Common myeloid progenitor, CD34-positive (primary cell): ENCODE measurements at regions not wholly inside any gene's neighbourhood (a gene's known extent, or its start where the extent isn't known, plus 50 kb on each side); places are given as distances from the start of the nearest gene placed in this dataset.

Experiments
- CTCF ChIA-PET: fragments of 350-600 bp; sonication (Branson Sonifier 250); formaldehyde crosslinking; loops from one replicate; lab custom pipeline; 2021; ENCODE audit warnings: antibody characterized with exemption; lab: Charles Lee
- POLR2A ChIA-PET: fragments of 350-600 bp; sonication (Branson Sonifier 250); formaldehyde crosslinking; loops from one replicate; lab custom pipeline; 2021; ENCODE audit warnings: antibody characterized with exemption; lab: Charles Lee
- DNase-seq, 3 donors: peaks; one replicate each; pipeline versions ENCODE4 v3.0.0 to v3.0.0-alpha.2; 2013
- H3K27ac ChIP-seq, 2 experiments: 1 replicate in 1 of 2; 2 replicates in 1 of 2; pipeline ENCODE4 v1.7.0; 2013; ENCODE audit warnings: inconsistent platforms in 2 of 2, low read length in 2 of 2, mild to moderate bottlenecking in 2 of 2, low read depth in 1 of 2, moderate library complexity in 1 of 2; ENCODE audit not compliant: severe bottlenecking in 2 of 2, insufficient read depth in 1 of 2, poor library complexity in 1 of 2
- H3K27me3 ChIP-seq, 5 experiments: replicated peaks in 2 of 5; 1 replicate in 3 of 5; 2 replicates in 2 of 5; pipeline versions ENCODE4 v1.6.1 to v1.7.0; 2013; ENCODE audit warnings: low read length in 4 of 5, mild to moderate bottlenecking in 2 of 5, moderate library complexity in 2 of 5, inconsistent platforms in 1 of 5; ENCODE audit not compliant: insufficient read depth in 5 of 5, control insufficient read depth in 4 of 5
- H3K36me3 ChIP-seq, 4 experiments: 1 replicate in 2 of 4; 2 replicates in 2 of 4; pipeline versions ENCODE4 v1.6.1 to v1.7.0; 2013; ENCODE audit warnings: low read length in 3 of 4, control low read depth in 1 of 4, mild to moderate bottlenecking in 1 of 4; ENCODE audit not compliant: control insufficient read depth in 4 of 4, insufficient read depth in 4 of 4
- H3K4me1 ChIP-seq, 4 experiments: 1 replicate in 3 of 4; 2 replicates in 1 of 4; pipeline versions ENCODE4 v1.6.1 to v1.7.1; 2013; ENCODE audit warnings: low read length in 3 of 4, mild to moderate bottlenecking in 3 of 4, control low read depth in 1 of 4, inconsistent platforms in 1 of 4, moderate library complexity in 1 of 4; ENCODE audit not compliant: control insufficient read depth in 4 of 4, insufficient read depth in 4 of 4; ENCODE audit errors: control extremely low read depth in 1 of 4
- H3K4me3 ChIP-seq, 7 experiments: 1 replicate in 4 of 7; 2 replicates in 3 of 7; pipeline versions ENCODE4 v1.5.1 to v1.7.0; 2013; ENCODE audit warnings: mild to moderate bottlenecking in 7 of 7, low read length in 6 of 7, moderate library complexity in 6 of 7, inconsistent platforms in 2 of 7, low read depth in 2 of 7, control low read depth in 1 of 7; ENCODE audit not compliant: insufficient read depth in 4 of 7, control insufficient read depth in 1 of 7; ENCODE audit errors: extremely low read depth in 1 of 7
- H3K9me3 ChIP-seq, 5 experiments: 1 replicate in 4 of 5; 2 replicates in 1 of 5; pipeline versions ENCODE4 v1.6.1 to v1.7.1; 2013; ENCODE audit warnings: low read length in 4 of 5, mild to moderate bottlenecking in 2 of 5, inconsistent platforms in 1 of 5, low read depth in 1 of 5, moderate library complexity in 1 of 5; ENCODE audit not compliant: control insufficient read depth in 4 of 5, insufficient read depth in 2 of 5; ENCODE audit errors: control extremely low read depth in 1 of 5
- WGBS: methylation state at CpG from one replicate; pipeline ENCODE4 v1.1.5; 2013; ENCODE audit not compliant: insufficient coverage; 5-methylcytosine and 5-hydroxymethylcytosine counted together

- CTCF ChIA-PET = no interaction called here
- no peaks in the 10 kb centered on the region for H3K36me3 ChIP-seq
- POLR2A ChIA-PET = no interaction called here
- H3K4me3 ChIP-seq = no peak overlapping the region
- no peaks in the 10 kb centered on the region for H3K4me1 ChIP-seq
- no peaks in the 10 kb centered on the region for H3K9me3 ChIP-seq
- 81% methylated on average over 7 of the region's 8 CpGs for WGBS
- no peak overlapping the region for H3K27ac ChIP-seq
- no peaks in the 10 kb centered on the region for H3K27me3 ChIP-seq
- no peak for DNase-seq
These were observed 783.4 kb upstream of the ARGLU1 start for GRCh38 chr13:107351305-107351704.

GRCh38 chr13:107348925-107349324 lies 781.0 kb upstream of the ARGLU1 start:
- POLR2A ChIA-PET = no interaction called here
- no peaks in the 10 kb centered on the region for H3K36me3 ChIP-seq
- CTCF ChIA-PET = no interaction called here
- H3K4me1 ChIP-seq = no peaks in the 10 kb centered on the region
- WGBS = 100% methylated on average over 2 of the region's 2 CpGs
- no peak for DNase-seq
- no peak overlapping the region for H3K4me3 ChIP-seq
- no peak overlapping the region for H3K27ac ChIP-seq
- no peaks in the 10 kb centered on the region for H3K27me3 ChIP-seq
- H3K9me3 ChIP-seq = no peaks in the 10 kb centered on the region

DNA sequence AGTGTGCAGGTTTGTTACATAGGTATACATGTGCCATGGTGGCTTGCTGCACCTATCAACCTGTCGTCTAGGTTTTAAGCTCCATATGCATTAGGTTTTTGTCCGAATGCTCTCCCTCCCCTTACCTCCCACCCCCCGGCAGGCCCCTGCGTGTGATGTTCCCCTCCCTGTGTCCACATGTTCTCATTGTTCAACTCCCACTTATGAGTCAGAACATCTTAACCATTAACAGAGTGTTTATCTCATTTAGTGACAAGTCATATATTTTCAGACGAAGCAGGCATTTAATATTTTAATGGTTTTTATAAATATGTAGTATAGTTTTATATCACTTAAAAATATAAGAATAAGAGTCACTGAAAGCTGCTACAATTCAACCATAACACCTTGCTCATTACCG lies 780.5 kb upstream of the ARGLU1 start:
- no peaks in the 10 kb centered on the region for H3K36me3 ChIP-seq
- POLR2A ChIA-PET = no interaction called here
- CTCF ChIA-PET = no interaction called here
- 83% methylated on average over 1 of the region's 6 CpGs for WGBS
- DNase-seq = no peak
- no peak overlapping the region for H3K4me3 ChIP-seq
- H3K27me3 ChIP-seq = no peaks in the 10 kb centered on the region
- no peaks in the 10 kb centered on the region for H3K4me1 ChIP-seq
- H3K9me3 ChIP-seq = no peaks in the 10 kb centered on the region
- no peak overlapping the region for H3K27ac ChIP-seq

- CTCF ChIA-PET = no interaction called here
- no peaks in the 10 kb centered on the region for H3K27me3 ChIP-seq
- no peaks in the 10 kb centered on the region for H3K9me3 ChIP-seq
- no peak overlapping the region for H3K4me3 ChIP-seq
- no peaks in the 10 kb centered on the region for H3K36me3 ChIP-seq
- H3K27ac ChIP-seq = no peak overlapping the region
- POLR2A ChIA-PET = no interaction called here
- DNase-seq = no peak
- 88% methylated on average over 7 of the region's 14 CpGs for WGBS
- H3K4me1 ChIP-seq = no peaks in the 10 kb centered on the region
These were observed 779.9 kb upstream of the ARGLU1 start for GRCh38 chr13:107347641-107348369.

DNA sequence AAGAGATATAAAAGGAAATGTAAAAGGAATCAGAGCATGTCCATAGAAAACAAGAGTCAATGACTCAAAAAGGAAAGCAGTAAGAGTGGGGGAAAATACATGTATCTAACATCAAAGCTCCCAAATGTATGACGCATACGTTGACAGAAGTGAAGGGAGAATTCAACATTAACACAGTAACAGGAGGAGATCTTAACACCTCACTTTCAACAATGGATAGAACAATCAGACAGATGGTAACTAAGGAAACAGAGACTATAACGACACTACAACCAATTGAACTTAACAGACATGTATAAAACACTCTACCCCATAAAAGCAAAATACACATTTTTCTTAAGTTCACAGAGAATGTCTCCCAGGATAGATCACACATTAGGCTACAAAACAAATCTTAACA lies 774.8 kb upstream of the ARGLU1 start:
- Histone ChIP-seq H3K4me1 (no peaks in the 10 kb centered on the region), H3K27ac (no peak overlapping the region), H3K4me3 (no peak overlapping the region), H3K27me3 (no peaks in the 10 kb centered on the region), H3K36me3 (no peaks in the 10 kb centered on the region), H3K9me3 (no peaks in the 10 kb centered on the region)
- ChIA-PET CTCF (no interaction called here), POLR2A (no interaction called here)
- no peak for DNase-seq
- WGBS = 100% methylated on average over 1 of the region's 3 CpGs

DNA sequence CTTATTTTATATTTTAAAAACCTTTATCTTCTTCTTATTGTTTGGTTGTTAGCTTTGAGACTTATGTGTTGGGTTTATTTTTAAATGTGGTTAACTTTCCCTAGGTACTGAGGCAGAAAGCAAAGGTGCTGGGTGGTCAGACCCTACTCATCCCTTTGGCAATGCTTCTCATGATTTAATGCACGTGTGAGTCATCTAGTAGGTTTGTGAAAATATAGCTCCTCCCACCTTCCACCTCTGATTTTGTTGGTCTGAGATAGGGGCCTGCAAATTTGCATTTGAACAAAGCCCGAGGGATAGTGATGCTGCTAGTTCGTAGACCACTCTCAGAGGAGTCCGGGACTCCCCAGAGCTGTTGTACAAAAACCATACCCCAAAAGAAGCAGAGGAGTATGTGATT lies 771.3 kb upstream of the ARGLU1 start:
- 100% methylated on average over 1 of the region's 4 CpGs for WGBS
- ChIA-PET CTCF (no interaction called here), POLR2A (no interaction called here)

DNA sequence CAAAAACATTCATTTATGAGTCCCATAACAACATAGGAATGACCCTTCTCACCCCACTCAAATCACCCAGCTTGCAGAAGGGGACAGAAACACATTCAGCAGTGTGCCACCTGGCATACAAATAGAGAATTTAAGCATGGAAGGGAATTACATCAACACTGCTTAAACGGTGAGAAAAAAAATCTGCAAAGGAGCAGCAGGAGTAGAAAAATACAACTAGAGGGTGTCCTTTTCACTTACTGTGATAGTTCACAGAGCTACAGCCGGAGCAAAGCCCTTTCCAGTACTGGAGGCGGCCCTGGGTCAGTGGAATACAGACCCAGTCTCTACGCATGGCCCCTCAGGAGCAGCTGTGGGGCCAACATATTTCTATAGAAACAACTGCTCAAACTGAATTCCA lies 764.3 kb upstream of the ARGLU1 start:
- Histone ChIP-seq H3K36me3 (no peaks in the 10 kb centered on the region), H3K9me3 (no peaks in the 10 kb centered on the region), H3K4me1 (no peaks in the 10 kb centered on the region), H3K27me3 (no peaks in the 10 kb centered on the region), H3K27ac (no peak overlapping the region), H3K4me3 (no peak overlapping the region)
- 91% methylated on average over 3 of the region's 4 CpGs for WGBS
- CTCF ChIA-PET = no interaction called here
- POLR2A ChIA-PET = interaction anchor here (0.6 kb wide), 1 partner anchor 516 kb away, joined by 3 read pairs; no protein-coding TSS in a partner anchor
- no peak for DNase-seq

More for the DNA sequence above, 771.3 kb upstream of the ARGLU1 start:
- H3K4me3 ChIP-seq = no peak overlapping the region
- no peaks in the 10 kb centered on the region for H3K9me3 ChIP-seq
- no peak for DNase-seq
- no peaks in the 10 kb centered on the region for H3K27me3 ChIP-seq
- H3K36me3 ChIP-seq = no peaks in the 10 kb centered on the region
- no peak overlapping the region for H3K27ac ChIP-seq
- H3K4me1 ChIP-seq = no peaks in the 10 kb centered on the region
